ENCODE measurements at regions not wholly inside any gene's neighbourhood (a gene's known extent, or its start where the extent isn't known, plus 50 kb on each side); places are given as distances from the start of the nearest gene placed in this dataset.

- DNase-seq = no peak
- no peak for ATAC-seq
- intact Hi-C loops (cut with micrococcal nuclease) = no loop called here
These were observed 441.5 kb downstream of the ENC1 start for GRCh38 chr5:74199005-74199404.

DNA sequence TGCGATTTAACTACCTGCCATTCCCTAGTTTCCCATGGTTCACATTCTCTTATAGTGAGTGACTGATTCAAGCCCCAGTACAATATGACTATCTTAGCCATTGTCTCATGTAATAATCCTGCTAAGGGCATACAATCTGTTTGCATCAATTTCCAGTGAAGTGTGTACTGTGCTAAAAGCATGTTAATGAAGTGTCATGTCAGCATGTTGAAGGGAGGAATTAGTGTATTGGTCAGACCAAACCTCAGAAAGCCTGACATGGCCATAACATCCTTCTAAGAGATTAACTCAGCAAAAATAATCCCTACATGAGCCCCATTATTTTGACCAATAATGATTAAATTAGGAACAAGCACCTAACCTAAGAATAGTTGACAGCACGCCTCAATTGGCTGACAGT lies 442.4 kb downstream of the ENC1 start:
- no peak for DNase-seq
- ATAC-seq = no peak
- intact Hi-C loops (cut with micrococcal nuclease) = no loop called here

DNA sequence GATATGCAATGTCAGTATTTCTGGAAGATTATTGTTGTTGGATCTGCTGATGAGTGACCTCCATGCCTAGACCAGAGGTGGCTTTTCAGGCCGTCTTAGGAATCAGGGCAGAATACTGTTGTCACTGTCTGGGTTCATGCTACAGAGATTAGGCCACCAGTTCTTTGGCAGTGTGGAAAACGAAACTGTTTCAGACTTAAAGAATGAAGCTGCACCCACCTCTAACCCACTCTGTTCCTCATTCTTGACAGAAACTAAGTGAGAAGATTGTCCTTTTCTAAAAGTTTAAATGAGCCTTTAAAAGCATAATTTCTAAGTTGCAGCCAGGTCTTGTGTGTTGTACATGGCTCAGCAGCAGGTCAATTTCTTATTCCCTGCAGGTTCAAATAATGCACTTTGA lies 444.3 kb downstream of the ENC1 start:
- intact Hi-C loops (cut with micrococcal nuclease) = no loop called here
- DNase-seq (no peak), ATAC-seq (no peak)

DNA sequence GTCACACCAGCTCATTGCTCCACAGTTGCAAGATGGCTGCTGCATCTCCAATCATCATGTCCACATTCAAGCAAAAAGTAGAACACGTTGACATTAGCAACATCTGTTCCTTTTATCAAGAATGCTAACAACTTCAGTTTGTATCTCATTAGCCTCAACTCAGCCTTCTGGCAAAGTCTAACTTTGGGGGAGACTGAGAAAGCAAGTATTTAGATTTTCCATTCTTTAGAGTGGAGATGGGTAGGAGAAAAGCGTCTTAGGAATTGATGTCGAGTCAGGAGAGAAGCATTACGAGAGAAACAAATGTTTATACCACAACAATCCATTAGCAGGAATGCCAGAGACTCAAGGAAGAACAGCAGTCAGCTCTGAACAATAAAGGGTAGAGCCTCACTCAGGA lies 446.3 kb downstream of the ENC1 start:
- intact Hi-C loops (cut with micrococcal nuclease) = no loop called here
- ATAC-seq = no peak
- no peak for DNase-seq

GRCh38 chr5:74192606-74193299 lies 447.8 kb downstream of the ENC1 start:
- peak; percentile 57 for ATAC-seq
- intact Hi-C loops (cut with micrococcal nuclease) = no loop called here
- DNase-seq = no peak

DNA sequence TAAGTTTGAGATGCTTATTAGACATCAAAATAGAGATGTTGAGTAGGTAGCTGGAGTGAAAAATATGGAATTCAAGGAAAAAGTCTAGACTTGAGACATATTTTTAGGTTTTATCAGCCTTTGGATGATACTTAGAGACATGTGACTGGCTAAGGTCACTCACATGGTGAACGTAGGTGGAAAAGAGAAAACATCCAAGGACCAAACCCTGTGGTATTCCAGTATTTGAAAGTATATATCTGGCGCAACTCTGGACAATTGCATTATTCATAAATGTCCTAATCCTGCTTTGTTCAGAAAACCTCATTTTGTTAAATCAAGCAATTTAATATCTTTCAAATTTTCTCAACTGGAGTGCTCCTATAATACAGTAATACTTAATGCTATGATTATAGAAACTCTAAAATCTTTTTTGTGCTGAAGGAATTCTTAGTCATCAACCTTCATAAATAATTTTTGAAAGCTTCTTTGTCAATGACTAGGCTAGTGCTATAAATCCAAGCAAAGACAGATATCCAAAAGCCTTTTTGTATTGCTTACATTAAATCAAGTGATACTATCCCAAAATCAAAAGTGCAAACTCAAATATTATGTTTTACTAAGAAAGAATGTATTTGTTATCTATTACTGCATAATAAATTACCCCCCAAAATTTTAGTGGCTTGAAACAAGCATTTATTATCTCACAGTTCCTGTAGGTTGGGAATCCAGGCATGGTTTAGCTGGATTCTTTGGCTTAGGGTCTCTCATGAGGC lies 452.0 kb downstream of the ENC1 start:
- no peak for DNase-seq
- intact Hi-C loops (cut with micrococcal nuclease) = no loop called here
- no peak for ATAC-seq

GRCh38 chr5:74187757-74188156 lies 452.8 kb downstream of the ENC1 start:
- ATAC-seq (no peak), DNase-seq (no peak)
- intact Hi-C loops (cut with micrococcal nuclease) = no loop called here

DNA sequence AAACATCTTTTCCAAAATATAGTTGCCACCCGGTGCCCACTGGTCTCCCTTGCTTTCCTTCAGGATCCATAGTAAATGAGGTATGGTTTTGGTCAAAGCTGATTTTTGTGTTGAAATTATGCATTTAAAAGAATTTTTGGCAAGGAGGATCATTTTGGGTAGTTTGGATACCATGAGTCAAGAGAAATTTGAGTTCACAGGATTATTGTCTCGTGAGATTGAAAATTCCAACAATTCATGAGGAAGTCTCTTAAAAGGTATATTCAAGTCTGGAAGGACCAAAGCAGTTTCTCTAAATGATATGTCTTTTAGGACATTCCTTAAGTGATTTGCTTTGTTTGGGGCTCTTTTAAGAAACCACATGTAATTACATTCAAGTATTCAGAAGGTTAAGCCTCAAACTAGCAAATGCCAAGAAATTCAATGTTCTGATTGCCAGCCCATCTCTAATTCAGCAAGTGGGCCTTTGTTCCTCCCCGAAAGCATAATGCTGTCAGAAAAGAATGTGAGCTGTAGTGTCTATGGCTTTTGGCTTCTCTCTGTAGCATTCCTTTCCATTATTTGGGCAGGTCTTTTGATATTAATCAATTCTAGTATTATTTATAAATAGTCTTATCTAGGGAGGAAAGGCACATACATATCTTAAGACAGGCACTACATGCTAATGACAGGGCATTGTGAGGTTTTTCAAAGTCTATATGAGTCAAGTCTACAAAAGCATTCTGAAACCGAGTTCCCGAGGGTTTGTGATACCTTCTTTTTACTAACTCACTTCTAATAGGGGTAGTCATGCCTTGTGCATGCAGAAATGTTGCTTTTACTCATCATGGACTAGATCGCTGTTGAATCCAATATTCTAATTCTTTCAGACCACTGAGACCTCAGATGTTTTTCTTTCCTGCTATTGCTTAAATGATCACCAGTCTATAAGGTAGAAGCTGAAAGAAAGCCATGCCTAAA lies 453.9 kb downstream of the ENC1 start:
- DNase-seq = no peak
- intact Hi-C loops (cut with micrococcal nuclease) = no loop called here
- no peak for ATAC-seq

GRCh38 chr5:74185599-74185998 lies 454.9 kb downstream of the ENC1 start:
- no peak for DNase-seq
- peak; percentile 87 for ATAC-seq
- intact Hi-C loops (cut with micrococcal nuclease) = no loop called here

DNA sequence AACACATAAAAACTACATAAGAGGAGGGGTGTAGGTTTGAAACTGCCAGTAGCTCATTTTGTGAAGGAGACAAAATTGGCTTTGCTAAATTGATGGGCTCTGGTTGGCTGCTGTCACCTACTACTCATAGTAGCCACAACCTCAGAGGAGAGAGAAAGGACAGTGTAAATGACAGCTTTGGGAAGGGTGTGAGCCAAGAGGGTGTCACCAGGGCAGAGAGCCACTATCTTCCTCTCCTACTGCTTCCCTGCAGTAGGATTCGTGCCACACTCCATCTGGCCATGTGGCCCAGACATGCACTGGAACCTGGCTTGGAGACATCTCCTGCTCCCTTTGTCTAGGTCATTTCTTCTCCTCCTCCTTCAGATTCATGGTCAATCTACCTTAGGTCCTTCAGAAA lies 455.9 kb downstream of the ENC1 start:
- intact Hi-C loops (cut with micrococcal nuclease) = no loop called here
- DNase-seq (no peak), ATAC-seq (peak; percentile 61)

- DNase-seq (no peak), ATAC-seq (no peak)
- intact Hi-C loops (cut with micrococcal nuclease) = no loop called here
These were observed 457.5 kb downstream of the ENC1 start for GRCh38 chr5:74183041-74183440.

DNA sequence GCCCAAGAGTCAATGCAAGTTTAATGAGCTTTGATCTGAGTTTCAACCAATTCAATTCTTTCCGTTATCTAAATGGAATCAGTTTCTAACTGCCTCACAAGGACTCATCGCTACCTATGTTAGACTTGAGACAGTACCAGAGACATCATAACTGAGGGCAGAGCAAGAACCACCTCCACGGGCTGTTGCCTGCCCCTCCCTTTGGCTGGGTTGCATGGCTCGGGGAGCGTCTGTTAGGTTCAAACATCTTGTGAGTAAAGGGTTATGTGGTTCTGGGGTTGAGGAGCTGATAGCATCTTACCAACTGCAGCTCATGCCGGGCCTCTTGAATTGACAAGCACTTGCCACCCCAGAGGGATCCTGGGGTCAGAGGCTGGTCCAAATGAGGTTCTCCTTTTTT lies 457.9 kb downstream of the ENC1 start:
- intact Hi-C loops (cut with micrococcal nuclease) = no loop called here
- ATAC-seq (no peak), DNase-seq (no peak)

DNA sequence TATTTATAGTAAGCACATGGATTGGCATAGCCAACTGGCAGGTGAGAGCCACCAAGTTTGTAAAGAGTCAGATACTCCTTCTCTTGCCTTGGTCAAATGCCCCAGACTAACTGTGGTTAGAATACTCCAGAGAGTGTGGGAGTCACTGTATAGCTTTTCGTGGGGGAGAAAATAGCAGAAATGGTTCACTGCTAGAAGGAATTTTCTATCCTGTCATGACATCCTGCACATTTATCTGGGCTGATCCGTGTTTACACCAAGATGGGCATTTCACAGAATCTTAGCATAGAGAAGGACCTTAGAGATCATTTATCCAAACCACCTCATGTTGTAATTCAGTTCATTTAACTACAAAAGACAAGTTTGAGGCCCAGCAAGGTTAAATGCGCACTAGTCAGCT lies 460.8 kb downstream of the ENC1 start:
- ATAC-seq (no peak), DNase-seq (no peak)
- intact Hi-C loops (cut with micrococcal nuclease) = no loop called here

- no peak for DNase-seq
- ATAC-seq = peak; percentile 57
- intact Hi-C loops (cut with micrococcal nuclease) = no loop called here
These were observed 461.3 kb downstream of the ENC1 start for GRCh38 chr5:74179179-74179578.

- ATAC-seq (no peak), DNase-seq (no peak)
- intact Hi-C loops (cut with micrococcal nuclease) = no loop called here
These were observed 462.6 kb downstream of the ENC1 start for GRCh38 chr5:74177961-74178360.

- ATAC-seq (no peak), DNase-seq (no peak)
- intact Hi-C loops (cut with micrococcal nuclease) = no loop called here
These were observed 466.2 kb downstream of the ENC1 start for GRCh38 chr5:74174366-74174765.

DNA sequence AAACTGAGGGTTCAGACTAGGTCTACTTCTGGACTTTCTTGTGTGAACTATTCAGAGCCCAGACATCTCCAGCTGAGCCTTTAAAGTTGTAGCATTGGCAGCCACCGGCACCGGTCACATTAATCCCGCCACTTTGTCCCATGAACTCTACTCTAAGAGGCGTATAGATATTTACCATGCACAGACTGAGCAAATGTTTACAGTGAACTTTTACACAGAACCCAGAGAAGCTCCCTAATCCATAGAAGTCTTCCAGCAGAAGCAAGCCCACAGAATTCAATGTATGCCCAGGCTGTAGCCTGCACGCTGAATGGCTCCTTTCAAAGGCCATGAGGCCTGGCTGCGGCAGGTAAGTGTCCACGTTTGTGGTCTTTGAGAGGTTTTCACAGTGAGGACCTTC lies 466.9 kb downstream of the ENC1 start:
- intact Hi-C loops (cut with micrococcal nuclease) = no loop called here
- no peak for DNase-seq
- ATAC-seq = no peak

DNA sequence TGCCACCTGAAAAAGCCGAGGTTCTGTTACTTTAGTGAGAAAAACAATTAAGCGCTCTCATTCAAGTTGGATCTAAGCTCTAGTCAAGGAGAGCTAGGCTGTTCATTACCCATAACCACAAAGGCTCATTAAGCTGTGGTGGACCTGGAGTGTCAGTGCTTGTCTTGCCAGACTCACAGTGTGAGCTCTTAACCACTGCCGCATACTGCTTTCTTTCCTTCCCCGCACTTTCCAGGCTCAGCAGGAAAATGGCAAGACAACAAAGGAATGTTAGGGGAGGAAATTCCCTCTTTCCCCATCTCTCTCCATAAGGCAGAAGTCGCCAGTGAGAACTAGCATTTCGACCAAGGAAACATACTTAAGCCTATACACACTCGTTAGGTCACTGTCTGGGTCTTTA lies 467.3 kb downstream of the ENC1 start:
- no peak for DNase-seq
- intact Hi-C loops (cut with micrococcal nuclease) = no loop called here
- ATAC-seq = no peak

DNA sequence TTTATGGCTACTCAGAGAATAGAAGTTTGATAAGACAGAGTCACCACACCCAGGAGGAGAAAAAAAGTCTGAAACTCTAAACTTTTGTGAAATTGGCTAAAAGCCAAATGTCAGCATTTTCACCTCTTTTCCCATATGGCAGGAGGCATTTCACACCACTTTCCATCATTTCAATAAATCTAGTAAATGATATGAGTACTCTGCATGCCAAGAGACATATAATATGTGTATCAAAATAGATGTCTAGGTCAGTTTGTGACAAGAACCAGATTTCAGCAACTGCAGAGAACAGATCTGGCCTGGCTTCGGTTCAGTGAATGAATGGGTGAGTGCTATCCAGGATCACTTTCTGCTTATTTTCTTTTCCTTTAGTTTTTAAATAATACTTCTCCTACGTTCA lies 470.8 kb downstream of the ENC1 start:
- no peak for ATAC-seq
- intact Hi-C loops (cut with micrococcal nuclease) = no loop called here
- DNase-seq = no peak

DNA sequence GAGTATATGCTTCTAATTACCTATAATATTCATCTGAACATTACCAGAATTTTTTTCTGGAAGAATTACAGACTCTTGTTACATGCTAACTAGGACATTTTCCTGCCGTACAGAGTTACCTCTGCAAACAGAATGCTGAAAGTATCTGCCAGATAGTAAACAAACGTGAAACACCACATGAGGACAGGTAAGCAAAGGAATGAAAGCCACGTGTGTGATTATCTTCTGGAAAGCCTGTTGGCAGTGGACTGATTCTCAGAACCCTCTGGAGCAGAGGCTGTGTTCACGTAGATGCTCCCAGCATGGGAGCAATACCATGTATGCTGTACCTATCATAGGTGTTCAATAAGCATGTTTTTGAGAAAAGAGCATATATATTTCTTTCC lies 472.6 kb downstream of the ENC1 start:
- intact Hi-C loops (cut with micrococcal nuclease) = no loop called here
- no peak for DNase-seq
- no peak for ATAC-seq

Measured in left ventricle myocardium superior (tissue), 1 donor.